Right cardiac atrium (tissue), 5 donors: ENCODE measurements at regions not wholly inside any gene's neighbourhood (a gene's known extent, or its start where the extent isn't known, plus 50 kb on each side); places are given as distances from the start of the nearest gene placed in this dataset.

Experiments
- ATAC-seq, 2 donors: fragments of 200-7000 bp; cut with Tn5 transposase; one replicate each; pipeline versions ENCODE4 v1.8.0 to v1.9.1; 2020; ENCODE audit warnings: moderate library complexity in 2 of 2, mild to moderate bottlenecking in 1 of 2
- DNase-seq, 3 donors: peaks; one replicate each; pipeline ENCODE4 v3.0.0-alpha.2; 2020
- H3K27ac ChIP-seq: one replicate; pipeline ENCODE4 v1.5.1; 2013; ENCODE audit warnings: mild to moderate bottlenecking, low read length, control low read depth, moderate library complexity
- H3K27me3 ChIP-seq: one replicate; pipeline ENCODE4 v1.6.1; 2013; ENCODE audit not compliant: control insufficient read depth, insufficient read depth
- H3K4me1 ChIP-seq: one replicate; pipeline ENCODE4 v1.6.1; 2013; ENCODE audit warnings: low read length; ENCODE audit not compliant: control insufficient read depth, insufficient read depth
- H3K4me3 ChIP-seq: one replicate; pipeline ENCODE4 v1.5.1; 2013; ENCODE audit warnings: low read length, control low read depth
- H3K9me3 ChIP-seq: one replicate; pipeline ENCODE4 v1.6.1; 2013; ENCODE audit warnings: low read length; ENCODE audit not compliant: control insufficient read depth
- WGBS: extraction: QIAGEN DNeasy Blood & Tissue Kit; methylation state at CpG from one replicate; pipeline ENCODE4 v1.1.7; 2013; 5-methylcytosine and 5-hydroxymethylcytosine counted together
- intact Hi-C, 4 donors: fragments of 100-400 bp; cut with DNase I; formaldehyde crosslinking; loops; one replicate each; pipeline versions ENCODE4 v1.11.0 to v1.14.0; 2022 to 2023
- donor health status: healthy with polysubstance abuse.
- donor health status: DM: no; HTN: yes; CAD: no.
- donor health status: DM: no; HTN: no; CAD: no.
- donor health status: DM: no; HTN: yes; CAD: no; lungs with severe emphysema.
- donor health status: DM: yes; HTN: yes; CAD: no.

DNA sequence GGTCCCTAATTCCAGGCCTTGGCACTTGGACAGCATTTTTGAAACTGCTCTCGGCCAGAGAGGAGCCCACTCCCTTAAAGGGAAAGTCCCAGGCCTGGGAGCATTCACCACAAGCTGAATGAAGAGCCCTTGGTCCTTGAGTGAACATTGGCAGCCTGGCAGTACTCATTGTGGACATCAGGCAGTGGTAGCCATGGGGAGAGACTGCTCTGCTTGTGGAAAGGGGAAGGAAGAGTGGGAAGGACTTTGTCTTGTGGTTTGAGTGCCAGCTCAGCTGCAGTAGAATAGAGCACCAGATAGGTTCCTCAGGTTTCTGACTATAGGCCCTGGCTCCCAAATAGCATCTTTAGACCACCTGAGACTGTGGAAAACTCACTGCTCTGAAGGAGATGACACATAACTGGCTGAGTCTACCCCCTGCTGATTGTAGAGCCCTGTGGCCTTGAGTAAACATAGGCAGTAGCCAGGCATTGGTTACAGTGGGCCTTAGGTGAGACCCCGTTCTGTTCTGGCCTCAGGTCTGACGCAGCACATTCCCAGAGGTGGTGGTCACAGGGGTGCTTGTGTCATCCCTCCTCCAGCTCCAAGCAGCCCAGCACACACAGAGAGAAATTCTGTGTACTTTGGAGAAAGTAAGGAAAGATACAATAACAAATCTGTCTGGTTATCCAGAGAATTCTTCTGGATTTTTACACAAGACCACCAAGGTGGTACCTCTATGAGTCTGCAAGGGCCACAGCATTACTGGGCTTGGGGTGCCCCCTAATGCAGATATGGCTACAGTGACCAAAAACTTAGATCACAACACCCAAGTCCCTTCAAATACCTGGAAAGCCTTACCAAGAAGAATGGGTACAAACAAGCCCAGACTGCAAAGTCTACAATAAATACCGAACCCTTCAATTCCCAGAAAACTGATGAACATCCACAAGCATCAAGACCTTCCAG lies 153.8 kb downstream of the GNAI1 start:
- intact Hi-C loops: loop anchor here in 2 of 4 donors (10.0 kb wide), 1 partner anchor 154 kb away; the partner anchor contains the start of gene GNAI1 (in 2 of the 2)

DNA sequence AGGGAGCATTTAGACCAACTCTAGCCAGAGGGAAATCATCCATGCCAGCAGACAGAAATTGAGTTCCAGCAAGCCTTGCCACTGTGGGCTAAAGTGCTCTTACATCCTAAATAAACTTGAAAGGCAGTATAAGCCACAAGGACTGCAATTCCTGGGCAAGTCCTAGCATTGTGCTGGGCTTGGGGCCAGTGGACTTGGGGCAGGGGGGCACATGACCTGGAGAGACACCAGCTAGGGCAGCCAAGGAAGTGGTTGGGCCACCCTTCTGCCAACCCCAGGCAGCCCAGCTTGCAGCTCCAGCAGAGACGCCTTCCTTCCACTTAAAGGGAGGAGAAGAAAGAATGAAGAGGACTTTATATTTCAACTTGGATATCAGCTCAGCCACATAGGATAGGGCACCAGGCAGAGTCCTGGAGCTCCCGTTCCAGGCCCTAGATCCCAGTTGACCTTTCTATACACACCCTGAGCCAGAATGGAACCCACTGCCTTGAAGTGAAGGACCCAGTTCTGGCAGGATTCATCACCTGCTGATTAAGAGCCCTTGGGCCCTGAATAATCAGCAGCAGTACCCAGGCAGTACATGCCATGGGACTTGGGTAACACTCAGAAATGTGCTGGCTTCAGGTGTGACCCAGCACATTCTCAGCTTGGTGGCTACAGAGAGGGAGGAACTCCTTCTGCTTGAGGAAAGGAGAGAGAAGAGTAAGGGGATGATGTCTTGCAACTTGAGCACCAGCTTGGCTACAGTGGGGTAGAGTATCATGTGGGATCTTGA lies 153.0 kb downstream of the GNAI1 start:
- Histone ChIP-seq H3K4me1 (no peaks in the 10 kb centered on the region), H3K27ac (no peak overlapping the region), H3K9me3 (no peaks in the 10 kb centered on the region), H3K4me3 (no peak overlapping the region), H3K27me3 (no peaks in the 10 kb centered on the region)
- WGBS: 68% methylated on average over 2 of the region's 2 CpGs
- intact Hi-C loops: loop anchor here in 2 of 4 donors (10.0 kb wide), 1 partner anchor 153 kb away; the partner anchor contains the start of gene GNAI1 (in 2 of the 2)
- no peak for DNase-seq
- ATAC-seq: no peak

More for the DNA sequence above, 153.8 kb downstream of the GNAI1 start:
- no peaks in the 10 kb centered on the region for H3K4me1 ChIP-seq
- no peaks in the 10 kb centered on the region for H3K27me3 ChIP-seq
- 80% methylated on average over 4 of the region's 4 CpGs for WGBS
- ATAC-seq: no peak
- DNase-seq: no peak
- no peaks in the 10 kb centered on the region for H3K9me3 ChIP-seq
- H3K4me3 ChIP-seq: no peak overlapping the region
- H3K27ac ChIP-seq: no peak overlapping the region

DNA sequence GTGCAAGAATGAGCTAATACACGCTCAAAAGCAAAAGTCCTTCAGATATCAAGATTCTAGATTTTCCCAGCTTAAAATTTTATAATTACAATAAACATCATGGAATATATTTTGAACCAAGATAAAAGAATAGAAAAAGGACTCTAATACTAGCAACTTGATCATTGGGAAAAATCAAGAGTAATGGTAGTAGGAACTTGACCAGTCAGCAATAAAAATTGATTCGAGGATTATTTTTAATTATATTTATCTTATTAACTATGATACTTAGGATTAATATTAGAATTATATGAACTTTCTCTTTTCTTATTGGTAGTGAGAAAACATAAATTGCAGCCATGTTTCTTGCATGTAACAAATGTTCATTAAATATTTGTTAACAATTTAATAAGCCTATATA lies 152.0 kb downstream of the GNAI1 start:
- no peak for ATAC-seq
- H3K4me1 ChIP-seq: no peaks in the 10 kb centered on the region
- intact Hi-C loops: loop anchor here in 2 of 4 donors (10.0 kb wide), 1 partner anchor 152 kb away; the partner anchor contains the start of gene GNAI1 (in 2 of the 2)
- DNase-seq: no peak
- 96% methylated on average over 2 of the region's 2 CpGs for WGBS
- H3K4me3 ChIP-seq: no peak overlapping the region
- H3K27me3 ChIP-seq: no peaks in the 10 kb centered on the region
- no peak overlapping the region for H3K27ac ChIP-seq
- no peaks in the 10 kb centered on the region for H3K9me3 ChIP-seq

DNA sequence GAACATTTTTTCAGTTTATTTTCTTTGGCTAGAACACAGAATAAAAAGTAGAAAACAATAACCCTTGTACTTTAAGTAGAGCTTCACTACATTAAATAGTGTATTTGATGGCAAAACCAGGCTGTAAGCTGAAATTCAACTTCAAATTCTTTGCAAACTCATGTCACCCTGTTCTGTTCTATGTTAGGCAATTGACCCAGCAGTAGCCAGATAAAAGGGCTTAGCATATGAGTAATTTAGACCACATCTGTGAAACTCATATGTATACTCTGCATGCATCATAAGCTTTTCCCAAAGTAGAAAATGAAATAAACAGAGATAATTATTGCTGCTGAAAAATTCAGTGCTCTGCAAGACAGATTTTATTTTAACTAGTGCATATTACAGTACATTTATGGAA lies 150.2 kb downstream of the GNAI1 start:
- DNase-seq (no peak), ATAC-seq (no peak)
- H3K4me1 ChIP-seq: no peaks in the 10 kb centered on the region
- no peaks in the 10 kb centered on the region for H3K9me3 ChIP-seq
- no peak overlapping the region for H3K4me3 ChIP-seq
- intact Hi-C loops: loop anchor here in 2 of 4 donors (10.0 kb wide), 1 partner anchor 150 kb away; the partner anchor contains the start of gene GNAI1 (in 2 of the 2)
- H3K27me3 ChIP-seq: no peaks in the 10 kb centered on the region
- H3K27ac ChIP-seq: no peak overlapping the region

DNA sequence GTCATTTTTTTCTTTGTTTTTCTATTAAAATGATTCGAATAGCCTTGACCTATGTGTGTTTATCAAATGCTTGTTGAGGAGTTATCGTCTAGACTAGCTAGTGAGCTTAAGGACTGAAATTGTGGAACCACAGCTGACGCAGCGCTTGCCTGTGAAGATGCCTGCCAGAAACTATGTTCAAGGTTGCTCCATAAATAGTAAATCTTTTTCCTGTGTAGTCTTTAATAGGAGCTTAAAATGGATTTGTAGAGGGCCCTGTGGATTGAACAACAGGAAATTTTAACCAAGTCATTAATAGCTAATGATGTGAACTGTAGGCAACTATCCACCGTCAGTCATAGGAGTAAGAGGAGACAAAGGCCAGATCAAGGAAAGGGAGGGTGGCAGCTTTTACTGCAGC lies 145.1 kb downstream of the GNAI1 start:
- H3K27me3 ChIP-seq: no peaks in the 10 kb centered on the region
- H3K9me3 ChIP-seq: no peaks in the 10 kb centered on the region
- no peak overlapping the region for H3K27ac ChIP-seq
- ATAC-seq (no peak), DNase-seq (peak in 1 of 3 donors; percentile 34)
- intact Hi-C loops: loop anchor here in 2 of 4 donors (10.0 kb wide), 1 partner anchor 145 kb away; the partner anchor contains the start of gene GNAI1 (in 2 of the 2)
- 50% methylated on average over 5 of the region's 5 CpGs for WGBS
- no peaks in the 10 kb centered on the region for H3K4me1 ChIP-seq
- H3K4me3 ChIP-seq: no peak overlapping the region

DNA sequence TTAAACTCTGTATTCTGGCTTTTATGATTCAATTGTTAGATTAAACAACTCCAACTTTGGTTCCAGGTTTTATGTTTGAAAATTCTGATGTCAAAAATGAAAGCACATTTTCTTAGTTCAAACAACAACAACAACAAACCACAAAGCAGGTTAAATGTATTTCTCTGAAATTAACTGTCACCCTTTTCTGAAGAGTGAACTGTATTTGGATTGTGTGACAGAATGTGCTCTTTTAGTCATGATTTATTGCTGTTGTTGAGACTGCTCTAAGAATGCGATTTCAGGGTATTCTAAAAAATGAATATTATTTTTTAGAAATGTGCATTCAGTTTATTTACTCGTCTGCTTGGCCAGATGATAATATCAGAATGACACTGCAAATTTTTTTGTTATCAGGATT lies 144.1 kb downstream of the GNAI1 start:
- Histone ChIP-seq H3K4me1 (no peaks in the 10 kb centered on the region), H3K27ac (no peak overlapping the region), H3K4me3 (no peak overlapping the region), H3K9me3 (no peaks in the 10 kb centered on the region), H3K27me3 (no peaks in the 10 kb centered on the region)
- ATAC-seq: no peak
- DNase-seq: no peak
- intact Hi-C loops: no loop called here
- WGBS: 71% methylated on average over 2 of the region's 2 CpGs

DNA sequence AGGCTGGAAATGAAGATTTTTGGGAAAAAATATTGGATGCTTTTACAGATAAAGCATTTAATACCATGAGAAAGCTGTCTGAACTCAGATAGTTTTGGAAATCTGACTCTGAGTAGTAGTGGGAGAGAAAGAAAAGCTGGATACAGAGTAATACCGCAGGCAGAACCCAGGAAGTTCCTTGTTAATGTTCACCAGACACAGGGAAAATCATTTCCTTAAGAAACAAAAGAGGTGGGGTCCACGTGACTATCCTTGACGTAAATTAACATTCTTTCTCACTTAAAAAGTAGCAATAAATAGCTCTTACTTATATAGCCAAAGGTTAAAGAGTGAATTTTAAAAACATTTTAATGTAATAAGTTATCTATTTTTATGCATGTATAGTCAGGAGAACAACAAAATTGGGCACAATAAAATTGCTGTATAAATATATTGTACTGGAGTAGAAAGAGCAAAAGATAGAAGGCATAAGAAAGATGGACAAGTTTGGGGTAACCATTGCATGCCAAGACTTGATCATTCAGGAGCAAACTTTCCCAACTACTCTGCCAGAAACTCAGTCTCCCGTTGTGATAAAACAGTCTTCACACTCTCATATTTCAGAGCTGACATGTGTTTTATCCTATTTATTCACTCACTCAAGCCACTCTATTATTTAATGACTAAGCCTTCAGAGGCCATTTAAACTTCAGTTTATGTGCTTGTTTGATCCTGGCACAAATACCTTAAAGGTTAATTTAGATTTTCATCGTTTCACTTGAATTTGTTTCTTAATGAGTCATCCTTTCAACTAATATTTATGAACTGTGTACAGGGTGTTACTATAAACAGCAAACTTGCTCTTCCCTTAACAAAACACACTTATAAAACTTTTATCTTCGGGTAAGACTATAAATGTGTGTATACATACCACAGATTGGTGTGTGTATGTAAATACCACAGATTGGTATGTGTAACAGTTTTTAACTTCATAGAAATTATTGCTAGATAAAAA lies 143.1 kb downstream of the GNAI1 start:
- Histone ChIP-seq H3K4me3 (no peak overlapping the region), H3K9me3 (no peaks in the 10 kb centered on the region), H3K27me3 (no peaks in the 10 kb centered on the region), H3K4me1 (no peaks in the 10 kb centered on the region), H3K27ac (no peak overlapping the region)
- intact Hi-C loops: no loop called here
- DNase-seq (no peak), ATAC-seq (no peak)
- 42% methylated on average over 6 of the region's 6 CpGs for WGBS
